ENCODE measurements at regions not wholly inside any gene's neighbourhood (a gene's known extent, or its start where the extent isn't known, plus 50 kb on each side); places are given as distances from the start of the nearest gene placed in this dataset.

DNA sequence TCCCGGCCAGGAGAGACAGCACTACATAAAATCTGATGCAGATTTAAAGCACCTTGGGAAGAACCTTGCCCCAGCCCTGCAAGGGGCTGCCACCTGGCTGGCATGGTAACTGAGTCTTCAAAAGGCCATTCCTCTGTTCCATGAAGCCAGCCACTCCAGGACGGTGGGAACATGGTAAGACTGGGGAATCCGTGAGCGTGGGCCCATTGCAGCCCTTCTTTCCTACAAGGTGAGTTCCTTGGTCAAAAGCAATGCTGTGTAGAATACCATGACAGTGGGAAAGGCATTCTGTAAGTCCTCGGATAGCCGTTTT, 121.3 kb downstream of the SOX1 start:
- peak; percentile 16 for DNase-seq (ENCODE audit: low spot score)

DNA sequence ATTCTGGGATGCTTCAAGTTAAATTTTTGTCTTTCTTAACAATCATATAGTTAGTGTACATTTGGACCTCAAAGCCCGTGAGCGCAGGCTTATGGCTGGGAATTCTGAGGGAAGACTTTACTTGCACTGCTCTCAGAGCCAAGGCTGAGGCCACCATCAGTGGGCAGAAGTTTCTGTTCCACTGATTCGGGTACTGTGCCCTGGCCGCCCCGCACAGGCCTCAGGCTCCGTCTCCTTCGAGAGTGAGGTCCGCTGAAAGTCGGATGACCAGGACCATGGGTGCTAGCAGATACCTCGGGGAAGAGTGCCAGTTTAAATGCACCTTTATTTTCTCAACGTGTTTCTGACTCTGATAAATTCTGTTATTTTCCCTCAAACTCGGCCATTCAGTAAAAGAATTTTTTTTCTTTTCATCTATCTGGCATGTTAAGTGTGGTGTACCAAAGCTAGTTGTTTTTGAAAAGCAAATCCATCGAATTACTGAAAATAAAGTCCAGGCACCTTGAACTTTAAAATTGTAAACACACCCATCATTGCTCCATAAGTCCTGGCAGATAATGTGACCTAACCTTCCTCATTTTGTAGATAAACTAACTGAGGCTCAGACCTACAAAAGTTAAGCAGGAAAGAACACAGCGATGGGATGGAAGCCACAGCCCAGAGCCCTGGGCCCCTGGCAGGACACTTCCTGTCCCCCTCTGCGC, 126.7 kb downstream of the SOX1 start:
- peak; percentile 69 for DNase-seq (ENCODE audit: low spot score)

DNA sequence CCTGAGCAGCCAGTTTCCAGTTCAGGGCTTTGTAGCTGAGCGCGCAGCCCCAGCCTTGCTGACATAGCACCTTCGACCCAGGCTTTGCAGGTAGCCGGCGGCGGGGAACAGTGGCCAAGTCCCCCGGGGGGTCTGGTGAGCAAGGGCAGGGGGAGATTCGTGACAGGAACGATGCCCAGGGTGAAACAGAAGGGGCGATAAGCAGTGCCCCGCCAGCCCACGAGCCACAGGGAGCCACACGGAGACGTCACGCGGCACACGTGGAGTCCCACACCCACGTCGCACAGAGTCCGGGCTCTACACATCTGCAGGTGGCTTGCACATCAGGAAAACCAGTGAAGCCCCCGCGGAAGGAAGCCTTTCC, 127.2 kb downstream of the SOX1 start:
- DNase-seq (ENCODE audit: low spot score): peak; percentile 85

DNA sequence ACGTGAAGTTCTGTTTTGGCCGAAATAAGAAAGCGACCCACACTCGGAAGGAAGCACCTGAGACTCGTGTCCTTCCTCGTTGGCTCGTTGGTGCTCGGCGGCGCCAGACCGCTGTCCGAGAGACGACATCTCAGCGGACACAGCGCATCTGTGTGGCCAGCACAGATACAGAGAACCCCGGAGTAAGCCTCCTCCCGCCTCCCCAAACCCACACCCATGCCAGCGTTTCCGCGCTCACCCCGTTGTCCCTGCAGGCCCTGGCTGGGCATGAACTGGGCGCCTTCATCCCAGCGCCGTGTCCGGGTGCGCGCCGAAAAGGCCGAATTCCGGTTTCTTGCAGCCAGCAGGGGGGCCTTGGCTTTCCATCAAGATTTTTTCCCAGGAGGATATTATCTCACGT, 127.6 kb downstream of the SOX1 start:
- no peak for DNase-seq (ENCODE audit: low spot score)

DNA sequence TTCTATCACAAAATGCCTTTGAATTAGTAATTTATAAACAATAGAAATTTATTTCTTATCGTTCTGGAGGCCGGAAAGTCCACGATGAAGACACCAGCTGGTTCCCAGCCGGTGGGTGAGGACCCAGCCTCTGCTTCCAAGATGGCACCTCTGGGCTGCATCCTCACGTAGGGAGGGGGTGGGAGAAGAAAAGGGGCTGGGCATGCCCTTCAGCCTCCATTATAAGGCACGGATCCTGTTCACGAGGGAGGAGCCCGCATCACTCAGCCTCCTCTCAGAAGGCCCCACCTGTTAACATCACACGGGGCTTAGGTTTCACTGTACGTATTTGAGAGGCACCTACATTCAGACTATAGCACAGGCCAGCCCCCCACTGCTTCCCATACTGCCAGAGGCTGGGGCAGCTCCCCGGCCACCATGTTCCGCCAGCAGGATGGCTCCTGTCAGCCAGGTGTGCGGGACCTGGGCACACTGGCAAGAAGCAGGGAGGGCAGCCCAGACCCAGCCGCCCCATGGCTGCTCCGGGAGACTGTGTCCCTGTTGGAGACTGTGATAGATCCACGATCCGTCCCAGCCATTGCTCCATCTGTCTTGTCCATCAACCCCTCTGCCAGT, 131.6 kb downstream of the SOX1 start:
- DNase-seq (ENCODE audit: low spot score): peak; percentile 68

DNA sequence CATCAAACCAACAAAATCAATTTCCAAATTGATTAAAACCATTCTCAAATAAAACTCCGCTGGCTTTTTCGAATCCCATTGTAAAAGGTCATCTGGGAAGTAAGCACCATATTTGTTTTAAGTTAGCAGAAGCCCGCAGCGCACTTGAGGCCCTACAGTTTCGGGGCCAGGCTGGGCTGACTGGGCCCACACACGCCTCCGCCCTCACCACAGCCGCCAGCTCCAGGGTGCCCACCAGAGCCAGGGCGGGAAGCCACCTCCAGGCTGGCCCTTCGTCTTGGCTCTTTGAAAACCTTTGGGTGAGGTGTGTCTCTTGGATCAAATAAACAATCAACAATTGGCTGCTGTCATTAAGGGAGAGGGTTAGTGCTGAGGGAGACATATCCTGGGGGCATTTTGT, 133.3 kb downstream of the SOX1 start:
- no peak for DNase-seq (ENCODE audit: low spot score)

DNA sequence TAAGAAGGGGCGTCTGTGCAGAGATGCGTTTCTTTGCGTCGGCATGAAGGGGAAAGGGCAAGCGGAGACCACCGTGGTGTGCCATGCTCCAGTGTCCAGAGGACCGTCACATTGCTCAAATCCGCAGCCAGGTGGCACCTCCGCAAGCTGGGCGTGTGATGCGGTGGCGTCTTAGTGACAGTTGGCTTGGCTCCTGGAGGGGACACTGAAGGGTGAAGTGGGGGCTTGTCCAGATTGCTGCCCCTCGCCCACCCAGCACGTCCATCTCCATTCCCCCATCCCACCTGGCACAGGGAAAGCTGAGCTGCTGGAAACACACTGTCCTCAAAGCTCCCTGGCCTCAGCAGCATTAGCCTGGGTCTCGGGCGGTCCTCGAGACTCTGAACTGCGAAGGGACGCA, 135.3 kb downstream of the SOX1 start:
- DNase-seq (ENCODE audit: low spot score): peak; percentile 77

DNA sequence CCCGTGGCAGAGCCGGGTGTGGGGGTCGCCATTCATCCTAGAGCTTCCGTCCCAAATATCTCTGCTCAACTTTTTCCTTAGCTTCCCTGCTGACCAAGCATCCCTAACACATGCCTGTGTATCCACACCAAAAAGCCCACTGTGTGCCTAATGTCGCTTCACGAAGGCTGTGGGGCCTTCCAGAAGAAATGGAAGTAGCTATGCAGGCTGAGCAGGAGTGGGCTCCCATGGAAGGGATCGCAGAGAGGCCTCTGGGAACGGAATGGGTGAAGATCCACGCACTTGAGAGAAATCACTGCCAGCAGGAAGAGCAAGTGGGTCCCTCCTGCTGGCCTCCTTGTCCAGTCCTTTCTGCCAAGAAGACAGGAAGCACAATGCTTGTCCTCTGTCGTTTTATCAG, 136.0 kb downstream of the SOX1 start:
- DNase-seq (ENCODE audit: low spot score): no peak

DNA sequence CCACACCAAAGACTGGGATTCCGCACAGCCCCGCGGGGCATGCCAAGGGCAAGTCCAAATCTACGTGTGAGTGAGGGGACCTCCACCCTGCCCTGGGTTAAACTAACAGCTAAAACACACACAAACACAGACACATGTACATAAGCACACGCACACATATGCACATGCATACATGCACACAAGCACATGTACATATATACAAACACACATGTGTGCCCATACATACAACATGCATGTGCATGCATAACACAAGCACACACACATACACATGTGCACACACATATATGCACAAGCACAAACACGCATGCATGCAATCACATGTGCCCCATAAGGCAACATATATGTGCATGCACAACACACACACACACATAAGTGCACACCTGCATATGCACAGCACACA, 136.7 kb downstream of the SOX1 start:
- no peak for DNase-seq (ENCODE audit: low spot score)

DNA sequence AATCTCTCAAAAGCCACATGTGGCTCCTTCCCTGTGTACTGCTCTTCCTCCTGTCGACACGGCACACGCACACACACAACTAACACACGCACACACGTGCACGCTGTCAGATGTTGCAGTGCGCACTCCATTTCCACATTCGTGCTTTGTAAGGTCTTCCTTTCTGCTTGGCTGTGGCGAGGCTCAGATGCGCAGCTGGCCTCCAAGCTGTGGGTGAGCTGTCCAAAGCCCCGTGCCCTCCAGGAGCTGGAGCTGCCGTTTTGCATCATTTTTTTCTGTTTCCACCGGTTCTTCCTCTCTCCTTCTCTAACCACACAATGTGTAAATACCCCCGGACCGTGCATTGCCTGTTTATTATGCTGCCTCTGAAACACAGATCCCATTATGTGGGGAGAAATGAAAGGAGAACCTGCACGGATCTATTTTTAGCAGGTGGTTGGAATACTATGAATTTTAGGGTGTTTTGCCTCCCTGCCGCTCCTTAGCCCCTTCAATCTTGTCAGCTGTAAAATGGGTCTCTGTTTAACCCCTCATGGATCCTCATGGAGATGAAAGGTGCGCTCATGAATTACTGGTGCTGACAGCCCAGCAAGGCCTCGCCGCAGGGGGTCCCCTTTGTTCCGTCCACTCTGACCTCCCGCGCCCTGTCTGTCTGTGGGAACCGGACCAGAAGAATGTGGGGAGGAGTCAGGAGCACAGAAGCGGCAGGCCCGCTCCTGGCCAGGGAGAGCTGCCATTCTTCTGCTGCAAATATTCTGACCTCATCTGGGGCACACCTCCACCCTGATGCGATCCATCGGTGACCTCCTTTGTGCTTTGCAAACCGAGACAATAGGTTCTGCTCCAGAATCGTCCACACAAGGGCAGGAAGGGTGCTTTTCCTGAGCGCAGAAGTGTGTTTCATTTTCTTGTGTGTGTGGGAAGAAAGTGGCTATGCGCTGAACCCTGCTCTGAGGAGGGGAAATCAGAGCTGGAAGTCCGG, 137.7 kb downstream of the SOX1 start:
- DNase-seq (ENCODE audit: low spot score): peak; percentile 68

DNA sequence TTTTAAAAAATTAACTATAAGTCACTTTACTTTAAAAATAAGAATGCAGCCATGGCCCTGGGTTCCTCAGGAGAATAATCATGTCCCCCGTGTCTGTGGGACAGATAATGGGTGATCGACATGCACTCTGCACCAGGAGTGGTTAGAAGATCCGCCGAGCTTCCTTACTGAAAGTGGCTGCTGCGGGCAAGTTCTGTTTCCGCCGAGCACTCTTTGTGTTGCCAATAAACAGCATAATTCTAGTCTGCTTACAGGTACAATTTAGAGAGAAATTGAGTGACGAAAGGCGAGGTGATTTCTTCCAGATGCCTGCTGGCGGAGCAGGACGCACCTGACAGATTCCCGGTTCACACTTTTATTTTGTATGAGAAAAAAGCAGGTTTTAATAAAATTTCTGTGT, 139.0 kb downstream of the SOX1 start:
- DNase-seq (ENCODE audit: low spot score): no peak

DNA sequence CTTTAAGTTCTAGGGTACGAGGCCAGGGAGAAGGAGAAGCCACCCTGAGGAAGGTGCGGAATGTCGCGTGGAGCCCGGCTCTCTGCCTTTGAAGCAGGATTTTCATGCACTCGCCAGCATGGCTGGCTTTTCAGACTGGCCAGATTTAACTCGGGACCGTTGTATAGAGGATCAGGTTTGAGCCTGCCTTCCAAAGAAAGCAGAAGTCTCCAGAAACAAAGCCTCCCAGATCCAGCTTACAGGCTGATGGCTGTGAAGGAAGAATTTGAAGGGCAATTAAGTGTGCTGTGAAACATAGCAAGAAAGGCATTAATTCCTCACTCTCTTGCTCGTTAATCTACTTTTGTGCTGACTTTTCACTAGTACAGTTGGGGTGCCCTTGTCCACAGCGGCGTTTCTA, 140.2 kb downstream of the SOX1 start:
- DNase-seq (ENCODE audit: low spot score): no peak

DNA sequence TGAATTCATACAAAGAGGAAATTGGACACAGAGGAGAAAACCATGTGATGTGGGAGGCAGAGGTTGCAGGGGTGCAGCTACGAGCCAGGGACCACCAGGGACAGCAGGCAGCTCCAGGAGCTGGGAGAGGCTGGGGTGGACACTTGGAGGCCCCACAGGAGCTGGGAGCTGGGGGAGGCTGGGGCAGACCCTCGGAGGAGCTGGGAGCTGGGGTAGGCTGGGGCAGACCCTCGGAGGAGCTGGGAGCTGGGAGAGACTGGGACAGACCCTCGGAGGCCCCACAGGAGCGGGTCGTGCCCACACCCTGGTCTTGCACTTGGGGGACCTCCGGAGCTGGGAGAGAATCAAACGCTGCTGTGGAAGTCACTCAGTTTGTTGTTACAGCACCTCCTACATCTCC, 141.7 kb downstream of the SOX1 start:
- DNase-seq (ENCODE audit: low spot score): no peak

DNA sequence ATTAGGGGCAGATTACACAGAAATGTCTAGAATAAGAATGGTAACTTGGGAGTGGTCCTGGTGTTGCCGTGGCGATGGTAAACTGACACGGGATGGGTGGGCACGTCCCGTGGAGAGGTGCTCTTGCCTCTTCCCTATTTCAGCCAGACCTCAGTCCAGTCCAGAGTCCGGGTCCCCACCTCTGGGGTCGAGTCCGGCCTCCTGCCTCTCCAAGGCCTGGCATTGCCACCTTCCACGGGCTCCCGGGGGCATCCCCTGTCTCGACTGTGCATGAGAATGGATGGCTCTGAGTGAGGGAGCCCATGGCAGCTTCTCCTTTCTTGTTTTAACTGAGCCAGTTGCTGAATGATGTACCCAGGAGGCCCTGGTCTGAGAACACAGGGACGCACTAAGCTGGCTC, 142.3 kb downstream of the SOX1 start:
- DNase-seq (ENCODE audit: low spot score): no peak

DNA sequence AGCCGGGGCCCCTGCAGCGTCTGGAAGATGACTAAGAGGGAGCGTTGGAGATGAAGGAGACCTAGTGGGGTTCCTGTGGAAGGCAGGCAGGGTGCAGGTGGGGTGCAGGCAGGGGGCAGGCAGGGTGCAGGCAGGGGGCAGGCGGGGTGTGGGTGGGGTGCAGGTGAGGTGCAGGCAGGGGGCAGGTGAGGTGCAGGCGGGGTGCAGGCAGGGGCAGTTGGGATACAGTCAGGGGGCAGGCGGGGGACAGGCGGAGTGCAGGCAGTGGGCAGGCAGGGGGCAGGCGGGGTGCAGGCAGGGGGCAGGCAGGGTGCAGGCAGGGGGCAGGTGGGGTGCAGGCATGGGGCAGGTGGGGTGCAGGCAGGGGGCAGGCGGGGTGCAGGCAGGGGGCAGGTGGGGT, 142.8 kb downstream of the SOX1 start:
- no peak for DNase-seq (ENCODE audit: low spot score)

DNA sequence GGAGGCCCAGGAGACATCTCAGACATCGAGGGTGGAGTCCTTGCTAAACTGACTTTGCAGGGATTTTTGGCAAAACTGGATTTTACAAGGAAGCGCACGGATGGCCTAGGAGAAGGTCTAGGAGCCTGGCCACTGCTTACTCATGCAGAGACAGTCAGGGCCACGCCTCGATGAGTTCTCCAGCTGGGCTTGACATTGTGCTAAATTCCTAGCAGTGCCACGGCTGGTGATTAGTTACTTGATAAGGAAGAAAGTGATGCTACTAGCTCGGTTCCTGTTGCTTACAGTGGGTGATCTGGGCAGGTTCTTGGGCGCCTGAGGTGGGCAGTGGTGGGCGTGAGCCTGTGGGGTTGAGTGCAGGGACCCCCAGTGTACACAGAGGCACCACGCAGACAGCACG, 143.4 kb downstream of the SOX1 start:
- DNase-seq (ENCODE audit: low spot score): no peak

DNA sequence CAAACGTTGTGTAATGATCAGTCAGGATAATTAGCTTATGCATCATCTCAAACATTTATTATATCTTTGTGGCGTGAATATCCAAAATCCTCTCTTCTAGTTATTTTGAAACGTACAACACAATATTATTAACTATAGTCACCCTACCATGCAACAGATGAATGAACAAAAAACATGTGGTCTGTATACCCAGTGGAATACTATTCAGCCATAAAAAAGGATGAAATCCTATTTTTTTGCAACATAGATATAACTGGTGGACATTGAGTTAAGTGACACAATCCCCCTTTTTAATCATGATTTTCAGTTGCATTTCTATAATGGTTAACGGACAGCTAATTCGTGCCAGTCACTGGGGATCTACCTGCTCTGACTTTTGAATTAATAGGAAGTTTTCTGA, 145.6 kb downstream of the SOX1 start:
- no peak for DNase-seq (ENCODE audit: low spot score)

DNA sequence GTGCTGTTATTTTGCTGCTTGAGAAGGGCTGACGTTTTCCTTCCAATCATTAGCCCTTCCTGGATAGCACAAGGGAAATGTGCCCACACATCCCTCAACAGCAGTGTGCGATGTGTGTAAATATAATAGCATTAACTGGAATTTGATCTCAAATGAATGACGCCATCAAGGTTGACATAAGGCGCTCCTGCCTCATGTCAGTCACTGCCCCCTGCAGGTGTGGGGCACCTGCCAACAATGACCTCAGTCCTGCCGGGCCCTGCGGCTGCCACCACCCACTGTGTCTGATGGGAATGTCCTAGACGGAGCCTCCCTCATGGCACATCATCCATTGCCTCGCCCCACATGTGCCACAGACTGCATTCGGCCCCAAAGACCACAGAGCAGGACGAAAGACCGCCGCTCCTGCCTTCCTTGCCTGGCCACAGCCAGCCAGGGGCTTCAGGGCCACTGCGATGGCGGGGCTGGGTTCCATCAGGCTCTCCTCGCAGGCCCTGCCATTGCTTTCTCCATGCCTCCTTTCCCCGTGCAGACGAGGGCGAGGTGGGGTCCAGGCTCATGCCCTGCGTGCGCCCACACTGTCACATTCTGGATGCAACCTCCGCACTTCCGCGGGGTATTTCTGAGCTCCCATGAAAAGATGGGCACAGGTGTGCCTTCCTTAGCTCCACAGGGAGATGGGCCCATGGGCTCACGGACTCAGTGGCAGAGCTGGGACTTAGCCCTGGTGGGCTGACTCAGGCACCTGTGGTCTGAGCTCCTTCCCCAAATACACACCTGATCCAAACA, 146.7 kb downstream of the SOX1 start:
- DNase-seq (ENCODE audit: low spot score): peak; percentile 75

DNA sequence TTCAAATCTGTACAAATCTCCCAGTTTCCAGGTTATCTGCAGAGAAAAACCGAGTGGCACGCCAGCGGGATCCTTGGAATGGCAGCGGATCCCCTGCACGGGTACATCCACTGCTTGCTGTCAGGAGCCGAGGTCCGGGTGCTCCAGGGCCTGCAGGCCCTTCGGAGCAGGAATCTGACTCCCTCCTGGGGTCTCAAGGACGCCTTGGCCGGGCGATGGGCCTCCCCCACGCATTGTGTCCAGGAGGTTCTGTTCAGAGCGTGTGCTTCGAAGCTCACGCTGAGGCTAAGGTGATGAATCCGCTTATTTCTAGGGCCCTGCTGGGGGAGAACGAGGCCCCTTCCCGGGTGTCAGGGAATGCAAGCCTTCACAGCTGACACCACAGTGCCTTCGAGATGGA, 148.9 kb downstream of the SOX1 start:
- DNase-seq (ENCODE audit: low spot score): no peak

DNA sequence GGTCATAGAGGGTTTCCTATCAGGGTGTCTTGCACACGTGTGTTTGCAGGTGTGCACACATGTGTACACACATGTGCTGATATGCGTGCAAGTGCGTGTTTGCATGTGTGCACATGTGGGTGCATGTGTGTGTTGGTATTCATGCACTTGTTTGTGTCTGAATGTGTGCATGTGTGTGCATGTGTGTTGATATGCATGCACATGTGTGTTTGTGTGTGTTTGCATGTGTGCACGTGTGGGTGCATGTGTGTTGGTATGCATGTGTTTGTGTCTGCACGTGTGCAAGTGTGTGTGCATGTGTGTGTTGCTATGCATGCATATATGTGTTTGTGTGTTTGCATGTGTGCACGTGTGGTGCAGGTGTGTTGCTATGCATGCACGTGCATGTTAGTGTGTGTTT, 150.5 kb downstream of the SOX1 start:
- peak; percentile 60 for DNase-seq (ENCODE audit: low spot score)

DNA sequence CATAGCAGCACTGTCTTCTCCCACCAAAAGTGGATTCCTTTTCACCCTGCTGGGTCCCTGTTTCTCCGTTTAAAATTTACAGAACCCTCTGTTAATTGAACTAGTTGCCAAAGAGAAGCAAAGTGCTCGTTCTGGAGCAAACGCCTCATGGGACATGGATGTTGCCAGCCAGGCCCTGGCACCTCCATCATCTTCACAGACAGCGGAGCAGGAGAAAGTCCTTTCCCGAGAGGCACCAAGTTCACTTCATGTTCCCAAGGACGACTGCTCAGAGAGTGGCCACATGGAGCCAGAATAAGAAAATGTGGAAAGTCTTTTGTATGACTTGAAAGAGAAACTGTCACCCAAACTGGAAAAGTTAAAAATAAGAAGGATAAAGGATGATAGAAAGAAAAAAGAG, 151.5 kb downstream of the SOX1 start:
- DNase-seq (ENCODE audit: low spot score): no peak

DNA sequence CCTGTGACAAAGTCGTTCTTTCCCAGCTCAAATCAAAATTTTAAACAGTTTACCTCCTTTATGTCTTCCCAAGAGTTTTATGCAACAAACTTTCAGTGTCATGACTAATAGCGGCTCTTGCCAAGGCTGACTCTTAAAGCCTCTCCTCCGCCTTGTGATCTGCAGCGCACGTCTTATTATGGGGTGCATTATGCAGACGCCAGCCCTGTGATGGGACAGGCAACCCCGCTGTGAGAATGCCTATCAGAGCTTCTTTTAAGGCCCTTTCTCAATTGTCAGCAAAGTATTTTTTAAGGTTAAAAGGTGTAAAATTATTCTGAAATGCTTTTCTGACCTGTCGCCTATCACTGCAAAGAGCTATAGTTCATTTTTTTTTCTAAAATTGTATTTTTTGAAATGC, 152.8 kb downstream of the SOX1 start:
- DNase-seq (ENCODE audit: low spot score): no peak
